Stimulated activated CD4-positive, alpha-beta T cell treated with anti-CD3 and anti-CD28 coated beads, Interleukin-1b, Interleukin-23, amount 100 ng/mL, for 48 hours (primary cell): ENCODE measurements at regions not wholly inside any gene's neighbourhood (a gene's known extent, or its start where the extent isn't known, plus 50 kb on each side); places are given as distances from the start of the nearest gene placed in this dataset.
A peak's percentile ranks its signal among the peaks of the same experiment; 100 is the strongest.
"Not testable (repeated sequence)": the region's sequence is repeated elsewhere in the genome, so short reads cannot be mapped to it uniquely, and the experiment has no call there.

Source experiments
- DNase-seq: peaks from one replicate; pipeline ENCODE4 v3.0.0-alpha.2; 2020

- DNase-seq: no peak
Measured at GRCh38 chr2:88865801-88866371, 174.4 kb downstream of the RPIA start.

- DNase-seq: no peak
Measured at GRCh38 chr2:88866756-88867155, 175.3 kb downstream of the RPIA start.

- no peak for DNase-seq
Measured at GRCh38 chr2:88868861-88869260, 177.4 kb downstream of the RPIA start.

DNA sequence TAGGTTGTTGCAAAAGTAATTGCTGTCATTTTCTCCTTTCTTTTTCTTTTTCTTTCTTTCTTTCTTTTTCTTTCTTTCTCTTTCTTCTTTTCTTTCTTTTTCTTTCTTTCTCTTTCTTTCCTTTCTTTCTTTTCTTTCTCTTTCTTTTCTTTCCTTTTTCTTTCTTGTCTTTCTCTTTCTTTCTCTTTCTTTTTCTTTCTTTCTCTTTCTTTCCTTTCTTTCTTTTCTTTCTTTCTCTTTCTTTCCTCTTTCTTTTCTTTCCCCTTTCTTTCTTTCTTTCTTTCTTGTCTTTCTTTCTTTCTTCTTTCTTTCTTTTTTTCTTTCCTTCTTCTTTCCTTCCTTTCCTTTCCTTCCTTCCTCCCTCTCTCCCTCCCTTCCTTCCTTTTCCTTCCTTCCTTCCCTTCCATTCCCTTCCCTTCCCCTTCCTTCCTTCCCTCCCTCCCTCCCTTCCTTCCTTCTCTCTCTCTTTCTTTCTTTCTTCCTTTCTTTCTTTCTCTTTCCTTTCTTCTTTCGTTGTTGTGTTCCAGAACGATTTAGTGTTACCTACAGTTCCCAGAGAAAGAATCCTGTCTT is 178.9 kb downstream of the RPIA start:
- DNase-seq: no peak

DNA sequence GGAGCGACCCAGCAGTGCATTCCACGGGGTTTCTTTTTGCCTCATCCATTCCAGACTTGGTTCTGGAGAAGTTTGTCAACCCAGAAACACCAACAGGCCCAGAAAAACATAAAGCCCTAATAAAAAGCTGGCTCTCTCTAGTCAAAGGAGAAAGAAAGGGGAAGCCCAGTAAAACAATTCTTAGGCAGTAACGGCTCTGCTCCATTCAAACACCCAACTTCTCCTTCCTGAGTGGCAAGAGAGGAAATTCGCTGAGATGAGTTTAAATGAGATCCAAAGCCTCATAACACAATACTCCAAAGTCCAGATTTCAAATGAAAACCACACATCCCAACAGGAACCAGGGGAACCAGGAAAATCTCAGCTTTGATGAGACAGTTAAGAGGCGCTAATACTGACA is 179.9 kb downstream of the RPIA start:
- no peak for DNase-seq

- no peak for DNase-seq
Measured at GRCh38 chr2:88873620-88874019, 182.1 kb downstream of the RPIA start.

GRCh38 chr2:88874063-88874657 is 182.7 kb downstream of the RPIA start:
- peak; percentile 19 for DNase-seq

GRCh38 chr2:88875736-88876135 is 184.3 kb downstream of the RPIA start:
- no peak for DNase-seq

DNA sequence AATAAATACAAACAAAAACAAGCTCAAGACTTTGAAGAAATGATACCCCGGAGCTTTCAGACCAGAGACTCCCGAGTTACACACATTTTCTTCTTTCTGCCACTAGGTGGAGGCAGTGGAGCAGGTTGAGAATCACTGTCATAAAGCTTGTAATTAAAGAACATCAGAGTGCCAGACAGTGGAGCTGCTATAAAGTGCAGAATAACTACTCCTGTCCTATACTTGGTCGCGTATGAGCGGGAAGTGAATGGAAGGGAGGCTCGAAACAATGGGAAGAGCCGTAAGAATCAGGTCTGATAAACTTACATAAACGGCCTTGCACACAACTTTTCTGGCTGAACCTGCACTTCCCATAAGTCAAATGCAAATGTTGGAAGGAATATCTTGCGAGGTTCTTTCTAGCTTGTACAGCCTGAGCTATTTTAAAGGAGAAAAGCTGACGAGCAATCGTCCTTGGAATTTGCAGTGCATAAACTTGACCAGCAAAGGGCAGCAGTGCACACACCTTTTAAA is 189.0 kb downstream of the RPIA start:
- peak; percentile 8 for DNase-seq

- no peak for DNase-seq
Measured at GRCh38 chr2:88885275-88885674, 193.8 kb downstream of the RPIA start.

DNA sequence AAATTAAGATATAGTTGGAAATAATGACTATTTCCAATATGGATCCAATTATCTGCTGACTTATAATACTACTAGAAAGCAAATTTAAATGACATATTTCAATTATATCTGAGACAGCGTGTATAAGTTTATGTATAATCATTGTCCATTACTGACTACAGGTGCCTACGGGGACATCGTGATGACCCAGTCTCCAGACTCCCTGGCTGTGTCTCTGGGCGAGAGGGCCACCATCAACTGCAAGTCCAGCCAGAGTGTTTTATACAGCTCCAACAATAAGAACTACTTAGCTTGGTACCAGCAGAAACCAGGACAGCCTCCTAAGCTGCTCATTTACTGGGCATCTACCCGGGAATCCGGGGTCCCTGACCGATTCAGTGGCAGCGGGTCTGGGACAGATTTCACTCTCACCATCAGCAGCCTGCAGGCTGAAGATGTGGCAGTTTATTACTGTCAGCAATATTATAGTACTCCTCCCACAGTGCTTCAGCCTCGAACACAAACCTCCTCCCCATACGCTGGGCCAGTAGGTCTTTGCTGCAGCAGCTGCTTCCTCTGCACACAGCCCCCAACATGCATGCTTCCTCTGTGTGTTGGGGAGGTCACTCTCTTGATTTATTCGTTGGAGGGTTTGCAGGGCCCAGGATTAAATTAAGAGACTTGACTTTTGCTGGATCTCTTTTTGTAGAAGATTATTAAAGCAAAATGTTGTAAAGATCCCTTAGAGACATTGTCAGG is 194.4 kb downstream of the RPIA start:
- no peak for DNase-seq

- DNase-seq: not testable (repeated sequence)
Measured at GRCh38 chr2:88887466-88887865, 196.0 kb downstream of the RPIA start.

GRCh38 chr2:88892207-88892606 is 200.7 kb downstream of the RPIA start:
- no peak for DNase-seq

- no peak for DNase-seq
Measured at GRCh38 chr2:88892788-88893187, 201.3 kb downstream of the RPIA start.

DNA sequence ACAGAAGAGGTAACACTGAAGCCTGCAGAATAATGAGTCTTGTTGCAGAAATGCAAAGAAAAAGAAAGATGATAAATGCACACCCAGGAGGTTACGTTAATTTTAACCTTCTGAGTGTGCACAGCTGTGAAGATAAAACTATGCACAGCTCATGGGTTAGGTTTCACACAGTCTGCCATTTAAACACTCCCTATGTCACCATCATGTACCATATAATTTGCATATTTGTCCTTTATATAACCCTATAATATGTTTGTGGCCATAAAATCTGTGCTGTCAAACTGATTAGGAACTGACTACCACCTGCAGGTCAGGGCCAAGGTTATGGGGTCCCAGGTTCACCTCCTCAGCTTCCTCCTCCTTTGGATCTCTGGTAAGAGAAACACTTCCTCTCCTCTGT is 205.5 kb downstream of the RPIA start:
- no peak for DNase-seq

- DNase-seq: no peak
Measured at GRCh38 chr2:88897715-88898114, 206.2 kb downstream of the RPIA start.

- DNase-seq: no peak
Measured at GRCh38 chr2:88903749-88904353, 212.4 kb downstream of the RPIA start.

GRCh38 chr2:88913280-88913679 is 221.8 kb downstream of the RPIA start:
- DNase-seq: no peak

GRCh38 chr2:88919087-88919738 is 227.7 kb downstream of the RPIA start:
- no peak for DNase-seq

DNA sequence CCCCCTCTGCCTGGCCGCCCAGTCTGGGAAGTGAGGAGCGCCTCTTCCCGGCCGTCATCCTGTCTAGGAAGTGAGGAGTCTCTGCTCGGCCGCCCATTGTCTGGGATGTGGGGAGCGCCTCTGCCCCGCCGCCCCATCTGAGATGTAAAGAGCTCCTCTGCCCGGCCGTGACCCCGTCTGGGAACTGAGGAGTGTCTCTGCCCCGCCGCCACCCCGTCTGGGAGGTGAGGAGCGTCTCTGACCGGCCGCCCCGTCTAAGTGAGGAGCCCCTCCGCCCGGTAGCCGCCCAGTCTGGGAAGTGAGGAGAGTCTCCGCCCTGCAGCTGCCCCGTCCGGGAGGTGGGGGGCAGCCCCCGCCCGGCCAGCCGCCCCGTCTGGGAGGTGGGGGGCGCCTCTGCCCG is 228.9 kb downstream of the RPIA start:
- DNase-seq: not testable (repeated sequence)

DNA sequence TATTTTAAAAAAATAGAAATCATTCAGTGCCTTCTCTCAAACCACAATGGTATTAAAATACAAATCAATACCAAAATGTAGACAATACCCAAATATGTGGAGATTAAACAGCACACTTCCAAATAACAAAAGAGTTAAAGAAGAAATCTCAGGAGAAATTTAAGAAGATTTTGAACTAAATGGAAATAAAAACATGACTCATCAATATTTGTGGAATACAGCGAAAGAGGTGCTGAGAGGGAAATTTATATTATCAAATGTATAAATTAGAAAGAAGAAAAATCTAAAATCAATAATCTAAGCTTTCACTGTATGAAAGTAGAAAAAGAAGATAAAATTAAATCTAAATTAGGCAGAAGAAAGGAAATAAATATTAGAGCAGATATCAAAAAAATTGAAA is 233.1 kb downstream of the RPIA start:
- no peak for DNase-seq

GRCh38 chr2:88925770-88926462 is 234.4 kb downstream of the RPIA start:
- no peak for DNase-seq
